ENCODE measurements at regions not wholly inside any gene's neighbourhood (a gene's known extent, or its start where the extent isn't known, plus 50 kb on each side); places are given as distances from the start of the nearest gene placed in this dataset.

GRCh38 chr1:8216005-8216404, 101.9 kb upstream of the SLC45A1 start:
- POLR2A ChIA-PET: interaction anchor here (0.7 kb wide), 1 partner anchor 20 kb away, joined by 3 read pairs; no protein-coding TSS in a partner anchor
- no peak for DNase-seq (ENCODE audit: low read depth, low spot score)
- no peak overlapping the region for H3K4me3 ChIP-seq (ENCODE audit: low read depth, low read length)
- no peak for TF ChIP-seq CTCF (IDR thresholded peaks at IDR 0.05; ENCODE audit: insufficient read depth, low read length, missing control alignments)
- CTCF ChIA-PET: interaction anchor here (0.6 kb wide), 1 partner anchor 135 kb away, joined by 3 read pairs; no protein-coding TSS in a partner anchor

GRCh38 chr1:8214501-8215173, 103.3 kb upstream of the SLC45A1 start:
- DNase-seq (ENCODE audit: low read depth, low spot score): no peak
- no peak for TF ChIP-seq CTCF (IDR thresholded peaks at IDR 0.05; ENCODE audit: insufficient read depth, low read length, missing control alignments)
- no peak overlapping the region for H3K4me3 ChIP-seq (ENCODE audit: low read depth, low read length)
- POLR2A ChIA-PET: no interaction called here
- CTCF ChIA-PET: interaction anchor here (1.1 kb wide), 1 partner anchor 197 kb away, joined by 3 read pairs; no protein-coding TSS in a partner anchor

GRCh38 chr1:8213676-8214075, 104.2 kb upstream of the SLC45A1 start:
- H3K4me3 ChIP-seq (ENCODE audit: low read depth, low read length): no peak overlapping the region
- ChIA-PET POLR2A (no interaction called here), CTCF (interaction anchor here (1.0 to 1.1 kb wide), 2 partner anchors 185 to 196 kb away, joined by 3 read pairs; no protein-coding TSS in a partner anchor)
- no peak for TF ChIP-seq CTCF (IDR thresholded peaks at IDR 0.05; ENCODE audit: insufficient read depth, low read length, missing control alignments)
- no peak for DNase-seq (ENCODE audit: low read depth, low spot score)

GRCh38 chr1:8213136-8213535, 104.8 kb upstream of the SLC45A1 start:
- H3K4me3 ChIP-seq (ENCODE audit: low read depth, low read length): no peak overlapping the region
- ChIA-PET CTCF (interaction anchor here (1.0 kb wide), 2 partner anchors 12 to 185 kb away, joined by 3 read pairs; no protein-coding TSS in a partner anchor), POLR2A (no interaction called here)
- TF ChIP-seq CTCF (IDR thresholded peaks at IDR 0.05; ENCODE audit: insufficient read depth, low read length, missing control alignments): no peak
- no peak for DNase-seq (ENCODE audit: low read depth, low spot score)

GRCh38 chr1:8212580-8213031, 105.3 kb upstream of the SLC45A1 start:
- H3K4me3 ChIP-seq (ENCODE audit: low read depth, low read length): no peak overlapping the region
- DNase-seq (ENCODE audit: low read depth, low spot score): no peak
- ChIA-PET CTCF (interaction anchor here (1.0 kb wide), 2 partner anchors 12 to 184 kb away, joined by 3 read pairs; no protein-coding TSS in a partner anchor), POLR2A (interaction anchor here (0.5 to 1.9 kb wide), 3 partner anchors 10 to 56 kb away, joined by 3 to 5 read pairs (median 4); no protein-coding TSS in a partner anchor)
- TF ChIP-seq CTCF (IDR thresholded peaks at IDR 0.05; ENCODE audit: insufficient read depth, low read length, missing control alignments): no peak

GRCh38 chr1:8211883-8212579, 105.9 kb upstream of the SLC45A1 start:
- TF ChIP-seq CTCF (IDR thresholded peaks at IDR 0.05; ENCODE audit: insufficient read depth, low read length, missing control alignments): no peak
- POLR2A ChIA-PET: interaction anchor here (0.5 to 1.9 kb wide), 4 partner anchors 10 to 122 kb away, joined by 3 to 5 read pairs (median 4); no protein-coding TSS in a partner anchor
- DNase-seq (ENCODE audit: low read depth, low spot score): peak; percentile 95
- H3K4me3 ChIP-seq (ENCODE audit: low read depth, low read length): no peak overlapping the region
- CTCF ChIA-PET: interaction anchor here (0.9 to 1.0 kb wide), 3 partner anchors 11 to 180 kb away, joined by 3 read pairs; no protein-coding TSS in a partner anchor
